Lower leg skin (tissue), 3 donors: ENCODE measurements at regions not wholly inside any gene's neighbourhood (a gene's known extent, or its start where the extent isn't known, plus 50 kb on each side); places are given as distances from the start of the nearest gene placed in this dataset.
"Not testable (repeated sequence)": the region's sequence is repeated elsewhere in the genome, so short reads cannot be mapped to it uniquely, and the experiment has no call there.

Experiments used
- CTCF ChIP-seq, 3 donors: fragments of 450-650 bp; IDR thresholded peaks; one replicate each; pipeline ENCODE4 v1.5.1; 2016; ENCODE audit warnings: antibody characterized with exemption in 3 of 3, mild to moderate bottlenecking in 3 of 3, moderate library complexity in 2 of 3
- POLR2A ChIP-seq, 2 donors: fragments of 450-650 bp; IDR thresholded peaks; one replicate each; pipeline ENCODE4 v1.6.1; 2016 to 2017; ENCODE audit warnings: antibody characterized with exemption in 2 of 2, mild to moderate bottlenecking in 1 of 2, moderate library complexity in 1 of 2

- TF ChIP-seq CTCF, POLR2A (IDR thresholded peaks at IDR 0.05): not testable (repeated sequence)
Measured at GRCh38 chr15:44860168-44860567, 96.3 kb upstream of the TERB2 start.
